ENCODE measurements at regions not wholly inside any gene's neighbourhood (a gene's known extent, or its start where the extent isn't known, plus 50 kb on each side); places are given as distances from the start of the nearest gene placed in this dataset.

DNA sequence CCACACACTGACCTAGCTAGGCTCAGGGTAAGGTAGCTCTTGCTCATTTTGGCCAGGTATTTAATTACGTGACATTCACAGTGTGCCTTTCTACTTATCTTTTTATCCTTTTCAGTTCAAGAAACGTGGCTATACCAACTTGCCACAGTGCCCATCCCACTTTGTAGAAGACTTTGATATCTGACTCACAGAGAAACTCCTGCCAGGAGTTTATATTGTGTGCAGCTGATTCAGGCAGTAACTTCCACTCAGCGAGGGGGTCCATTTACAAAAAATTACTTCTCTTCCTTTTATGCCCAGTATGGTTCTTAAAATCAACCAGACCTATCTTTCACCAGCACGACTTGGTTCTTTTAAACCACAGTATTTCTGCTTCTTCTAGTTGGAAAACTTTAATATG lies 75.6 kb downstream of the PRL start:
- TF ChIP-seq, protein P1, sequence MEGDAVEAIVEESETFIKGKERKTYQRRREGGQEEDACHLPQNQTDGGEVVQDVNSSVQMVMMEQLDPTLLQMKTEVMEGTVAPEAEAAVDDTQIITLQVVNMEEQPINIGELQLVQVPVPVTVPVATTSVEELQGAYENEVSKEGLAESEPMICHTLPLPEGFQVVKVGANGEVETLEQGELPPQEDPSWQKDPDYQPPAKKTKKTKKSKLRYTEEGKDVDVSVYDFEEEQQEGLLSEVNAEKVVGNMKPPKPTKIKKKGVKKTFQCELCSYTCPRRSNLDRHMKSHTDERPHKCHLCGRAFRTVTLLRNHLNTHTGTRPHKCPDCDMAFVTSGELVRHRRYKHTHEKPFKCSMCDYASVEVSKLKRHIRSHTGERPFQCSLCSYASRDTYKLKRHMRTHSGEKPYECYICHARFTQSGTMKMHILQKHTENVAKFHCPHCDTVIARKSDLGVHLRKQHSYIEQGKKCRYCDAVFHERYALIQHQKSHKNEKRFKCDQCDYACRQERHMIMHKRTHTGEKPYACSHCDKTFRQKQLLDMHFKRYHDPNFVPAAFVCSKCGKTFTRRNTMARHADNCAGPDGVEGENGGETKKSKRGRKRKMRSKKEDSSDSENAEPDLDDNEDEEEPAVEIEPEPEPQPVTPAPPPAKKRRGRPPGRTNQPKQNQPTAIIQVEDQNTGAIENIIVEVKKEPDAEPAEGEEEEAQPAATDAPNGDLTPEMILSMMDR (optimal IDR thresholded peaks at IDR 0.05 in 1 of 3, IDR thresholded peaks at IDR 0.05 in 1 of 3, conservative IDR thresholded peaks at IDR 0.05 in 1 of 3; ENCODE audit: extremely low read depth in 1 of 3, insufficient read depth in 2 of 3, low read length in 3 of 3): no peak
- TF ChIP-seq EZH2 (IDR thresholded peaks at IDR 0.05; ENCODE audit: low read length): no peak

Data from keratinocyte (primary cell).